CD4-positive, alpha-beta memory T cell (primary cell): ENCODE measurements at regions not wholly inside any gene's neighbourhood (a gene's known extent, or its start where the extent isn't known, plus 50 kb on each side); places are given as distances from the start of the nearest gene placed in this dataset.

Experiments
- CTCF ChIA-PET: fragments of 350-600 bp; sonication (Branson Sonifier 250); formaldehyde crosslinking; loops from one replicate; lab custom pipeline; 2021; ENCODE audit warnings: inconsistent platforms; ENCODE audit not compliant: partially characterized antibody; lab: Charles Lee
- POLR2A ChIA-PET: fragments of 350-600 bp; sonication (Branson Sonifier 250); formaldehyde crosslinking; loops from one replicate; lab custom pipeline; 2021; ENCODE audit not compliant: partially characterized antibody; lab: Charles Lee
- DNase-seq, 5 donors: peaks; one replicate each; pipeline versions ENCODE4 v3.0.0 to v3.0.0-alpha.2; 2020 to 2022; ENCODE audit warnings: mixed read lengths in 1 of 5
- H3K27ac ChIP-seq: one replicate; pipeline ENCODE4 v1.7.0; 2013; ENCODE audit warnings: low read depth, low read length
- H3K27me3 ChIP-seq: 2 replicates; pipeline ENCODE4 v1.7.0; 2013; ENCODE audit warnings: mild to moderate bottlenecking, low read length, moderate library complexity; ENCODE audit not compliant: insufficient read depth
- H3K36me3 ChIP-seq: 2 replicates; pipeline ENCODE4 v1.7.0; 2013; ENCODE audit warnings: mild to moderate bottlenecking, low read length, moderate library complexity; ENCODE audit not compliant: insufficient read depth
- H3K4me1 ChIP-seq: 2 replicates; pipeline ENCODE4 v1.7.0; 2013; ENCODE audit warnings: mild to moderate bottlenecking, low read length, moderate library complexity; ENCODE audit not compliant: insufficient read depth
- H3K4me3 ChIP-seq, 2 donors: one replicate each; pipeline ENCODE4 v1.7.0; 2013; ENCODE audit warnings: low read length in 2 of 2, mild to moderate bottlenecking in 1 of 2
- H3K9me3 ChIP-seq, 2 donors: one replicate each; pipeline ENCODE4 v1.7.0; 2013; ENCODE audit warnings: low read length in 2 of 2, control low read depth in 1 of 2; ENCODE audit not compliant: control insufficient read depth in 1 of 2
- H3K27ac Mint-ChIP-seq, 7 donors: one replicate each; pipeline ENCODE4 v1.8.0; 2020 to 2021; ENCODE audit warnings: mixed read lengths in 7 of 7, mild to moderate bottlenecking in 6 of 7, inconsistent platforms in 3 of 7, moderate library complexity in 3 of 7
- H3K27me3 Mint-ChIP-seq, 2 donors: one replicate each; pipeline ENCODE4 v1.8.0; 2020 to 2021; ENCODE audit warnings: mixed read lengths in 2 of 2
- H3K36me3 Mint-ChIP-seq, 2 donors: one replicate each; pipeline ENCODE4 v1.8.0; 2020 to 2021; ENCODE audit warnings: mixed read lengths in 2 of 2, inconsistent platforms in 1 of 2, mild to moderate bottlenecking in 1 of 2
- H3K4me1 Mint-ChIP-seq, 4 donors: one replicate each; pipeline ENCODE4 v1.8.0; 2020 to 2021; ENCODE audit warnings: mixed read lengths in 4 of 4, mild to moderate bottlenecking in 1 of 4
- H3K4me3 Mint-ChIP-seq, 8 donors: one replicate each; pipeline ENCODE4 v1.8.0; 2020 to 2021; ENCODE audit warnings: mixed read lengths in 8 of 8, mild to moderate bottlenecking in 7 of 8, moderate library complexity in 6 of 8, inconsistent platforms in 3 of 8
- H3K9me3 Mint-ChIP-seq, 8 donors: one replicate each; pipeline ENCODE4 v1.8.0; 2020 to 2021; ENCODE audit warnings: mixed read lengths in 8 of 8, mild to moderate bottlenecking in 5 of 8, inconsistent platforms in 3 of 8, moderate library complexity in 1 of 8
- intact Hi-C: fragments of 100-400 bp; cut with micrococcal nuclease; formaldehyde crosslinking; loops from one replicate; pipeline ENCODE4 v1.15.1; 2023

- Histone ChIP-seq H3K4me1 (peaks cover 32% of the 10 kb centered on the region), H3K27ac (no peak overlapping the region), H3K36me3 (no peaks in the 10 kb centered on the region), H3K27me3 (no peaks in the 10 kb centered on the region), H3K9me3 (no peaks in the 10 kb centered on the region), H3K4me3 (no peak overlapping the region)
- Mint-ChIP-seq H3K4me3 (no peak overlapping the region), H3K36me3 (no peaks in the 10 kb centered on the region), H3K4me1 (peaks cover 29 to 52% (median 45%) of the 10 kb centered on the region in 4 donors), H3K27ac (peak overlapping the region in 2 of 7 donors; percentile 36 to 85), H3K9me3 (no peaks in the 10 kb centered on the region), H3K27me3 (no peaks in the 10 kb centered on the region)
- no peak for DNase-seq
- ChIA-PET POLR2A (no interaction called here), CTCF (no interaction called here)
- intact Hi-C loops = no loop called here
Observed at GRCh38 chr14:75226755-75227544, 50.5 kb upstream of the TMED10 start.
